ENCODE measurements at regions not wholly inside any gene's neighbourhood (a gene's known extent, or its start where the extent isn't known, plus 50 kb on each side); places are given as distances from the start of the nearest gene placed in this dataset.

DNA sequence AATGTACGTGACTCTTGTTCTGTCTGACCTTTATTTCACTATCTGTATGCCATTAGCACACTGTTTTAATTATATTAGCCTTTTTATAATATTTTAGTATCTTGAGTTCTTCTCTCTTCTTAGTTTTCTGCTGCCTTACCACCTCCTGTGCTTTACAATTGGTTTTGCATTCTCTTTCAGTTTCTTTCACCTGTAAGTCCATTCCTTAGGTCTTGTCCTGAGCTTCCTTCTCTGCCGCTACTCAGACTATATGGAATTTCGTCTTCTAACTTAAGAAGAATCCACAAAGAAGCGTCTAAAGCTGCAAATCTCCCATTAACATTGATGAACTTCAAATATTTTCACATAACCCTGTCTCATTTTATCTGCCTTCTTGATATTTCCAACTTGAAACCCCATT lies 642.9 kb downstream of the MAT2B start:
- no peak for TF ChIP-seq CTCF (optimal IDR thresholded peaks at IDR 0.05 in 1 of 3, IDR thresholded peaks at IDR 0.05 in 1 of 3, conservative IDR thresholded peaks at IDR 0.05 in 1 of 3; ENCODE audit: extremely low read depth in 1 of 3, insufficient read depth in 2 of 3, low read length in 3 of 3)
- no peak for TF ChIP-seq EZH2 (IDR thresholded peaks at IDR 0.05; ENCODE audit: low read length)

Data from keratinocyte (primary cell).